HUES48 (cell line): ENCODE measurements at regions not wholly inside any gene's neighbourhood (a gene's known extent, or its start where the extent isn't known, plus 50 kb on each side); places are given as distances from the start of the nearest gene placed in this dataset.
A peak's percentile ranks its signal among the peaks of the same experiment; 100 is the strongest.

Experiments used
- H3K27ac ChIP-seq: one replicate; pipeline ENCODE4 v1.7.0; 2013; ENCODE audit warnings: low read depth, low read length, inconsistent platforms
- H3K27me3 ChIP-seq: 2 replicates; pipeline ENCODE4 v1.6.1; 2013; ENCODE audit warnings: mild to moderate bottlenecking, low read length; ENCODE audit not compliant: control insufficient read depth, insufficient read depth
- H3K36me3 ChIP-seq: 2 replicates; pipeline ENCODE4 v1.6.1; 2013; ENCODE audit warnings: low read length; ENCODE audit not compliant: control insufficient read depth, insufficient read depth
- H3K4me1 ChIP-seq: 2 replicates; pipeline ENCODE4 v1.6.1; 2013; ENCODE audit warnings: mild to moderate bottlenecking, low read length; ENCODE audit not compliant: control insufficient read depth, insufficient read depth
- H3K4me3 ChIP-seq: 2 replicates; pipeline ENCODE4 v1.5.1; 2013; ENCODE audit warnings: mild to moderate bottlenecking, low read depth, low read length
- H3K9ac ChIP-seq: 2 replicates; pipeline ENCODE4 v1.6.1; 2013; ENCODE audit warnings: mild to moderate bottlenecking, low read depth, low read length, moderate library complexity
- H3K9me3 ChIP-seq: 2 replicates; pipeline ENCODE4 v1.6.1; 2013; ENCODE audit warnings: low read length; ENCODE audit not compliant: control insufficient read depth, insufficient read depth

DNA sequence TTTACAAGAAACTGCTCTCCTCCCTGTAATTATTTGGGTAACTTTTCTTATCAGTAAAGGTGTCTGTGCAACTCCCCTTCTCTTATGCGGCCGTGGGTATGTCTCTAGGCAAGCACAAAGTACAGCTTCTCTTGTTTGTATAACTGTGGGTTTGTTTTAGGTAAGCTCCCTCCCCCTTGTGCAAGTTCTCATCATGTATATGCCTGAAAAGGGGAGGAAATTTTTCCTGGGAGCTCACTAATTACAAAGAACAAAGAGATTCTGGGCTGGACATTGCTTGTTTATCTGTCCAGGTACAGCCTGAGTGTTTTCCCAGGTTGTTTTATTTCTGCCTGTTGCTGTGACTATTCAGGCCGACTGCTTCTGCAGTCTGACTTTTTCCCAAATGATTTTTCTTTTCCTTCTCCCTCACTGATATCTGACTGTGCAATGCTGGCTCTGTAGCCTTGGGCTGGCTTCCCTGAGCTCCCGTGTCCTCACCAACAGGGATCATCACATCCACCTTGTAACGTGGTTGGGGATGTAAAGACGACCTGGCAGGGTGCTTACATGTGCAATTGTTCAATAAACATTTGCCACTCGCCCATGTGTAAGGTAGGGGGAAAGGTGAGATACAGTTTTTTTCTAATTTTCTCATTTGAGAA, 916.5 kb downstream of the AACS start:
- Histone ChIP-seq H3K27me3 (peaks cover 11% of the 10 kb centered on the region; the same call in 1 of the 2 replicates), H3K4me1 (peaks cover 5% of the 10 kb centered on the region; the same call in 1 of the 2 replicates), H3K36me3 (no peaks in the 10 kb centered on the region), H3K9ac (no peak overlapping the region), H3K9me3 (no peaks in the 10 kb centered on the region), H3K4me3 (no peak overlapping the region), H3K27ac (no peak overlapping the region)

DNA sequence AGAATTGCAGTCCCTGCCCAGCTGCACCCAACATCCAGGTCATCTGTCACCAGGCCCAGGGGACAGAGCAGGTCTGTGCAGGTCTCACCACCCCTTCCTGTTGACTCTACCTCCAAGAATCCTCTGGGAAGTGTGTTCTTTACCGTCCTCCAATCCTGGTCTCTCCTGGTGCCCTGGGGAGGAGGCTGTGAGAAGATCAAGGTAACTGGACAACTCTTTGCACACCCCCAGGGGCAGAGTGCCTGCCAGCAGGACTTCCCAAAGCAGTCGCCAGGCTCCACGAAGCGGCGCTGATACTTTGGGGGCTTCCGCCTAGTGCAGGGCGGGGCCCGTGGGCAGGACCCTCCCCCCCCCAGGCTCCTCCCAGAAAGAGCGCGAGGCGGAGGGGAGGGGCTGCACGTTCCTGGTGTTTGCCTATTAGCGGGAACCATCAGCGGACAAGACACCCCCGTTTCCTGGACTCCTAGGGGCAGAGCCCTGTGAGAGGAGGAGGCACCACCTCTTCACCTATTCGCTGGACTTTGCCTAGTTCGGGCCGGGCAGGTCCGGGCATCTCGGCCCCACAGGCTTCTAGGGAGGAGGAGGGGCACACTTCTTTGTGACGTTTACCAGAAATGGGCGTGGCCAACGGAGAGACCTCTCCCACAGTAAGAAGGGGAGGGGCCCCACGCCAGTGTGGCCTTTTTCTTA, 918.0 kb downstream of the AACS start:
- Histone ChIP-seq H3K27ac (peak overlapping the region; percentile 88), H3K27me3 (peaks cover 11% of the 10 kb centered on the region; the same call in 1 of the 2 replicates), H3K36me3 (no peaks in the 10 kb centered on the region), H3K4me3 (peak overlapping the region; percentile 85), H3K4me1 (peaks cover 5% of the 10 kb centered on the region; the same call in 1 of the 2 replicates), H3K9me3 (no peaks in the 10 kb centered on the region), H3K9ac (peak overlapping the region; percentile 52; the same call in 1 of the 2 replicates)

DNA sequence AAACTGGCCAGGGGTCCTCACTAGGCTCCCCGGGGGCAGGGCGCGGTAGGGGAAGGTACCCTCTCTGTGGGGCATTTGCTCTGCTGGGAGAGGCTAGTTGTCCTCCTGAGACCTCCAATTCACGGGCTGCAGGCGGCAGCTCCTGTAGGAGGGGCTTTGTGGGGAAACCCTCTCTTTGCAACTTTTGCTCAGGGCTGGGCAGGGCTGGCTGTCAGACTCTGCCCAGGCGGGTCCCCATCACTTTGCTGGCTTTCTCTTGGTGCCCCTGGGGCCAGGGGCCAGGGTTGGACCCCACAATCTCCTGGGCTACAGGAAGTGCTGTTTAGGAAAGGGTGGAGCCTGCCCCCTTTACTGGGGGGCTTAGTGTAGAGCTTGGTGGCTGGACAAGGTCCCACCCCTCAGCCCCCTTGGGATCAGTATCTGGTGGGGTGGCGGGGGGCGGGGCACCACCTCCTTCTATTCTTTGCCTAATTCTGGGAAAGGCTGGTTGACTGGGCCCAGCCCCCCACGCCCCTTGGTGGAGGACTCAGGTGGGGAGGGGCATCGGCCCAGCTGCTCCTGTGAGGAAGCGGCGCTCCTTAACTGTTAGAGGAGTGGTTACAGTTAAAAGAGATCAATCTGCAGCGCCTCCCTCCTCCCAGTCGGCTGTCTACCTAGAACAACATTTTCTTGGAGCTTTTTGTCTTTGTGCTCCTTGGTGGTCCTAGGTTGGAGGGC, 918.7 kb downstream of the AACS start:
- H3K4me3 ChIP-seq, result peak overlapping the region; percentile 85
- H3K27me3 ChIP-seq, result peaks cover 11% of the 10 kb centered on the region; the same call in 1 of the 2 replicates
- peak overlapping the region; percentile 88 for H3K27ac ChIP-seq
- H3K4me1 ChIP-seq, result peaks cover 5% of the 10 kb centered on the region; the same call in 1 of the 2 replicates
- H3K9ac ChIP-seq, result peak overlapping the region; percentile 61
- no peaks in the 10 kb centered on the region for H3K36me3 ChIP-seq
- no peaks in the 10 kb centered on the region for H3K9me3 ChIP-seq

DNA sequence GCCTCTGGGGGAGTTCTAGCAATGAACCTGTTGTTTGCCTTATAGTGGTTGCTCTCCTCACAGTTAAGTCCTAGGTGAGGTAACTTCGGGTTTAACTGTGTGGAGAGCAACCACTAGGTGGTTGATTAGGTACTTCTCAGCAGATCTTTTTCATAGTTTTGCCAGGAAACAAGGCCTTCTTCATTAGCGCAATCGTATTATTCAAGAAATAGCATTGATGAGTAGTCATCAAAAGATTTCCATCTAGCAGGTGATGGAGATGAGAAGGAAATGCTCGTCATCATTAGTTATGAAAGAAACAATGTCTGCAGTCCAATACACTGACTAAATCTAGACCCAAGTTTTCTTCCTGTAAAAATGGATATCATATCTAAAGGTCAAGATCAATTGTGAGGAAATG, 923.3 kb downstream of the AACS start:
- Histone ChIP-seq H3K27ac (no peak overlapping the region), H3K9ac (no peak overlapping the region), H3K4me1 (no peaks in the 10 kb centered on the region), H3K27me3 (peaks cover 11% of the 10 kb centered on the region; the same call in 1 of the 2 replicates), H3K4me3 (no peak overlapping the region), H3K36me3 (no peaks in the 10 kb centered on the region), H3K9me3 (no peaks in the 10 kb centered on the region)

DNA sequence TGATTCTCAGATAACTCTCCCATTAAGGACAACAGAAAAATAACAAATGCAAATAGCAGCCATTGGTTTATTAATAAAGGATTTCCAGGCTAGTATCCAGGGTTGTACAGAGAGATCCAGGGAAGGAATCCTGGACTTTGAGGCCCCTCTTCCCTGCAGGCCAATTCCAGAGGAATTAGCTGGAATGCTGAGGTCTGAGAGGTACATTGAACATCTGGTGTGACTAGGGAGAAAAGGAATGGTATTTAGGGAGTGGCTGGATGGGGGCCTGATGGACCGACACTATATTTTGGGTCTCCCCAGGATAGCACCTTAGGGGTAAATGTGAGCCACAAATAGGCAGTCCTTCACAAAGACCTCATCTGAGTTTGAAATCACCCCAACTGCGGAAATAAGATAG, 924.5 kb downstream of the AACS start:
- H3K4me1 ChIP-seq, result no peaks in the 10 kb centered on the region
- H3K9ac ChIP-seq, result no peak overlapping the region
- no peak overlapping the region for H3K27ac ChIP-seq
- H3K9me3 ChIP-seq, result no peaks in the 10 kb centered on the region
- no peaks in the 10 kb centered on the region for H3K36me3 ChIP-seq
- no peak overlapping the region for H3K4me3 ChIP-seq
- peaks cover 11% of the 10 kb centered on the region; the same call in 1 of the 2 replicates for H3K27me3 ChIP-seq

DNA sequence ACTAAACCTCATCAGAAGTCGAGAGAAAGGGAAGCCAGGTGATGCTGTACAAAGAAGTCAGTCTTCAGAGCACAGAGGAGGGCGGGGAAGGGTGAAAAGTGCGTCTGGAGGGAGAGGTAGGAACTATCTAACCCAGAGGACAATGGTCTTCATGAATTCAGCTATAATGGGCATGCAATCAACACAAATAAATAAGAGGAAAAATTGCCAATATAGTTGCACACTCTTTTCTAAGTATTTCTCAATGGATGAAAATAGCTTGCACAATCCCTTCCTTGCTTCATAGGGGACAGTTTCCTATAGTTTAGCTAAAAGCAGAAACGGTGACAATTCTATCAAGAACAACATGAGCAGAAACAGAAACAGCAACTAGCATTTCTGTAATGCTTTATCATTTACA, 931.2 kb downstream of the AACS start:
- H3K27me3 ChIP-seq, result no peaks in the 10 kb centered on the region
- no peak overlapping the region for H3K9ac ChIP-seq
- H3K27ac ChIP-seq, result no peak overlapping the region
- H3K9me3 ChIP-seq, result no peaks in the 10 kb centered on the region
- H3K4me1 ChIP-seq, result no peaks in the 10 kb centered on the region
- no peaks in the 10 kb centered on the region for H3K36me3 ChIP-seq
- H3K4me3 ChIP-seq, result no peak overlapping the region

DNA sequence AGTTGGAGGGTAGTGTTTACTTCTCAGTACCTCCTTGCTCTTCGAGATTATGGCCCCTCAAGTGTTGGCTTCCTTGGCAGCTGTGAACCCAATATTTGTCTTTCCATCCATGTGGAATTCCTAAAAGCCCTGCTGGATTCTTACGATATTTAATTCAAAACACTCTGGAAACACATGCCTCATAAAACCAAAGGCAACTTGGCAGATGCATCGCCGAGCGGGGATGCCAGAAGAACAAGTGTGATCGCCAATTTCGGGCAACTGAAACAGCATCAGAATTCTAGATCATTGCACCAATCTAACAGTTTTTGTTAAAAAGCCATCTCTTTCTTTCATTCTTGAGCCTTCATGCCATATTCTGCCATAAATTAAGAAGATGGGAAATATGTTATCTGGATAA, 934.4 kb downstream of the AACS start:
- no peak overlapping the region for H3K9ac ChIP-seq

DNA sequence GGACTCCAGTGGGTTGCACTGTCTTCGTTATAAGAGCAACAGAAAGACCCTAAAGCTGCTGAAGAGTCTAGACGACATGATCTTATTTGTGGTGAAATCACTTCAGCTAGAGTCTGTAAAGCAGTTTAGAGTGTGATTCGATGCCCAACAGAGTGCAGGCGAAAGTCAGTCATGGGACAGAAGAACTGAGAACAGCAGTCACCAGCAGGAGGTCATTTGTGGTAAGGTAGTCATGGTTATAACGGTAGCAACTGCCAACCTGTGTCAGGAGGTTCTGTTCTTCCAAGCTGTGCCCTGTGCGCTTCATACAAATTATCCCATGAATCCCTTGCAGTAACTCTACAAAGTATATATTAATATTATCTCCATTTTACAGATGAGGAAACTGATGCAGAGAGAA, 954.1 kb downstream of the AACS start:
- H3K36me3 ChIP-seq, result no peaks in the 10 kb centered on the region
- H3K9ac ChIP-seq, result no peak overlapping the region
- no peak overlapping the region for H3K4me3 ChIP-seq
- H3K9me3 ChIP-seq, result peaks cover 33% of the 10 kb centered on the region
- no peak overlapping the region for H3K27ac ChIP-seq
- no peaks in the 10 kb centered on the region for H3K4me1 ChIP-seq
- no peaks in the 10 kb centered on the region for H3K27me3 ChIP-seq

More for the DNA sequence above, 934.4 kb downstream of the AACS start:
- no peaks in the 10 kb centered on the region for H3K36me3 ChIP-seq
- H3K27ac ChIP-seq, result no peak overlapping the region
- H3K4me1 ChIP-seq, result no peaks in the 10 kb centered on the region
- peaks cover 5% of the 10 kb centered on the region for H3K9me3 ChIP-seq
- no peaks in the 10 kb centered on the region for H3K27me3 ChIP-seq
- H3K4me3 ChIP-seq, result no peak overlapping the region

DNA sequence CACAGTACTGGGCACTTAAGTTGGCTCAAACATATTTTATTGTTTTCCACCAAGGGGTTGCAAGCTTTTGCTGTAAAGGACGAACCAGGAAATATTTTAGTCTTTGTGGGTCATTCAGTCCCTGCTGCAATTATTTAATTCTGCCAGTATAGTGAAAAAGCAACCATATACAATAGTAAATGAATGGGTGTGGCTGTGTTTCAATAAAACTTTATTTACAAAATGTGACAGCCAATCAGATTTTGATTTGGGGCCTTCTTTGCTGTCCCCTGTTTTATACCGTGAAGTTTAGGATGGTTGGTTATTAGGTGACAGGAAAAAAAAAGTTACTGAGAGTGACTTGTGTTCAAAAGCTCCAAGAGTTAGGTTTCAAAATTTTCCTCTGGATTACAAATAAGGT, 956.4 kb downstream of the AACS start:
- H3K9me3 ChIP-seq, result peaks cover 19% of the 10 kb centered on the region
- H3K4me1 ChIP-seq, result no peaks in the 10 kb centered on the region
- H3K4me3 ChIP-seq, result no peak overlapping the region
- H3K27ac ChIP-seq, result no peak overlapping the region
- no peaks in the 10 kb centered on the region for H3K27me3 ChIP-seq
- H3K36me3 ChIP-seq, result no peaks in the 10 kb centered on the region
- no peak overlapping the region for H3K9ac ChIP-seq

DNA sequence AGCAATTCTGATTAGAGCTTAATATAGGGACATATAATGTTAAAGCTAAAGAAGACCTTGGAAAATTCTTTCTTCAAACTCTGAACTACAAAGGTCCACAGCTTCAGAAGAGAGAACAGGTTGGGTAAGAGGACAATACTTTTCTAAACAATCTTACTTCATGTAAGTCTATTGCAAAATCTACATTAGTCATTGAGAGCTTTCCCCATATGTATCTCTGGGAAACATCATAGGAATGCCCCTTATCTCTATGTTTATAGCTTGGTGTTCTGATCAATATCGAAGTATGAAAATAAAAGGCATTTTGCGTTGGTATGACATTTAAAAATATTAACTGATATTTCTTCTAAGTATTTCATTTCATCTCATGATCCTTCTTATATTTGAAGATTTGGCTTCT, 962.6 kb downstream of the AACS start:
- H3K9ac ChIP-seq, result no peak overlapping the region
- H3K4me3 ChIP-seq, result no peak overlapping the region
- H3K27ac ChIP-seq, result no peak overlapping the region
- no peaks in the 10 kb centered on the region for H3K27me3 ChIP-seq
- H3K9me3 ChIP-seq, result 0 out of 2 replicates have a peak, but pooled peaks cover 2% of the 10 kb centered on the region
- no peaks in the 10 kb centered on the region for H3K36me3 ChIP-seq
- no peaks in the 10 kb centered on the region for H3K4me1 ChIP-seq

DNA sequence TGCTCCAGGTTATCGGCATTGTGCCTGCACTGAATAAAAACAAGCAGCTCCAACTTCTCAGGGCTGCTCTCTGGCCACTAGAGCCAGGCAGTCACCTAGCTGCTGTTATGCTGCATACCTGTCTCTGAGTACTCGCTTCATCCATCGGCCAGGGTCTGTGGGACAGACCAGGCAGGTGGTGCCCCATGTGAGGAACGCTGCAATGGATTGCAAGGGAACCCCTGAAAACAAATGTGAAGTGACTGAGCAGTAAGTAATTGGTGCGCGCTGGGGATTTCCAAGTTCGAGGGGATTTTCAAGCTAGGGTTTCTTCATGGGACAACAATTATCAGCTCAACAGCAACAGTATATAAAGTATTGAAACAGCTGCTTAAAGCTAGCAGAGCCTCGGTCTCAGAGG, 965.3 kb downstream of the AACS start:
- Histone ChIP-seq H3K9ac (no peak overlapping the region), H3K36me3 (no peaks in the 10 kb centered on the region), H3K4me3 (no peak overlapping the region), H3K27me3 (no peaks in the 10 kb centered on the region), H3K9me3 (peaks cover 13% of the 10 kb centered on the region), H3K27ac (no peak overlapping the region), H3K4me1 (no peaks in the 10 kb centered on the region)
